Right lobe of liver (tissue), 4 donors: ENCODE measurements at regions not wholly inside any gene's neighbourhood (a gene's known extent, or its start where the extent isn't known, plus 50 kb on each side); places are given as distances from the start of the nearest gene placed in this dataset.

ENCODE experiments used
- CTCF ChIP-seq, 4 donors: fragments of 200-600 bp in 3 of 4; fragments of 450-650 bp in 1 of 4; IDR thresholded peaks; one replicate each; pipeline versions ENCODE4 v1.5.1 to v1.8.0; 2016 to 2022; ENCODE audit warnings: antibody characterized with exemption in 4 of 4, mild to moderate bottlenecking in 2 of 4
- POLR2A ChIP-seq: fragments of 450-650 bp; IDR thresholded peaks from one replicate; pipeline ENCODE4 v1.6.1; 2017; ENCODE audit warnings: antibody characterized with exemption, mild to moderate bottlenecking
- donor health status: DM: no; HTN: no; CAD: no.
- donor health status: DM: no; HTN: no; CAD: no.
- donor health status: DM: no; HTN: yes; CAD: no.

- no peak for TF ChIP-seq CTCF (IDR thresholded peaks at IDR 0.05)
- TF ChIP-seq POLR2A = no peak
Observed at GRCh38 chr1:157319567-157319966, 181.4 kb upstream of the ETV3 start.
